DND-41 (cell line): ENCODE measurements at regions not wholly inside any gene's neighbourhood (a gene's known extent, or its start where the extent isn't known, plus 50 kb on each side); places are given as distances from the start of the nearest gene placed in this dataset.

Experiments
- ATAC-seq: fragments of 200-7000 bp; cut with Tn5 transposase; 3 replicates; pipeline ENCODE4 v1.9.1; 2021; ENCODE audit warnings: low read depth; ENCODE audit not compliant: insufficient read depth
- DNase-seq: peaks from one replicate; pipeline ENCODE4 v3.0.0-alpha.2; 2020
- H2AFZ ChIP-seq: 2 replicates; pipeline ENCODE4 v1.6.0; 2012; ENCODE audit warnings: low read depth, low read length
- H3K27ac ChIP-seq: 2 replicates; pipeline ENCODE4 v1.5.1; 2012; ENCODE audit warnings: low read length, inconsistent platforms
- H3K27me3 ChIP-seq: fragments of 200-600 bp; sonication (generic); 2 replicates; pipeline ENCODE4 v1.6.0; 2012; ENCODE audit warnings: low read length, mild to moderate bottlenecking, inconsistent platforms; ENCODE audit not compliant: insufficient read depth, poor library complexity
- H3K36me3 ChIP-seq: 2 replicates; pipeline ENCODE4 v1.5.1; 2012; ENCODE audit warnings: low read length, inconsistent platforms; ENCODE audit not compliant: insufficient read depth
- H3K4me1 ChIP-seq: 2 replicates; pipeline ENCODE4 v1.5.1; 2012; ENCODE audit warnings: mild to moderate bottlenecking, low read length; ENCODE audit not compliant: insufficient read depth
- H3K4me2 ChIP-seq: 2 replicates; pipeline ENCODE4 v1.6.0; 2012; ENCODE audit warnings: mild to moderate bottlenecking, moderate library complexity, low read length, inconsistent platforms; ENCODE audit not compliant: insufficient read depth
- H3K4me3 ChIP-seq, 2 experiments: fragments of 200-600 bp in 1 of 2; shearing (Covaris generic) in 1 of 2; 2 replicates each; pipeline ENCODE4 v1.5.1; 2012 to 2016; ENCODE audit warnings: inconsistent platforms in 2 of 2, low read length in 2 of 2, mild to moderate bottlenecking in 2 of 2, low read depth in 1 of 2, moderate library complexity in 1 of 2
- H3K79me2 ChIP-seq: 2 replicates; pipeline ENCODE4 v1.6.0; 2012; ENCODE audit warnings: low read length, inconsistent platforms; ENCODE audit not compliant: insufficient read depth
- H3K9ac ChIP-seq: 2 replicates; pipeline ENCODE4 v1.6.0; 2012; ENCODE audit warnings: low read depth, mild to moderate bottlenecking, inconsistent platforms, low read length, moderate library complexity
- H3K9me3 ChIP-seq: 2 replicates; pipeline ENCODE4 v1.5.1; 2012; ENCODE audit warnings: low read length, moderate library complexity, mild to moderate bottlenecking, inconsistent platforms; ENCODE audit not compliant: insufficient read depth, severe bottlenecking
- H4K20me1 ChIP-seq: 2 replicates; pipeline ENCODE4 v1.6.0; 2012; ENCODE audit warnings: low read length; ENCODE audit not compliant: insufficient read depth
- EZH2 ChIP-seq: IDR thresholded peaks from 3 replicates; pipeline ENCODE4 v1.6.1; 2012; ENCODE audit warnings: borderline replicate concordance, low read depth, mild to moderate bottlenecking, moderate library complexity, low read length, inconsistent platforms; ENCODE audit not compliant: severe bottlenecking
- TF ChIP-seq, protein P1 (sequence below): IDR thresholded peaks from 2 replicates; pipeline ENCODE4 v1.5.1; 2012; ENCODE audit warnings: borderline replicate concordance, low read length, moderate library complexity, mild to moderate bottlenecking; ENCODE audit not compliant: poor library complexity, severe bottlenecking; ENCODE audit errors: extremely low read depth

DNA sequence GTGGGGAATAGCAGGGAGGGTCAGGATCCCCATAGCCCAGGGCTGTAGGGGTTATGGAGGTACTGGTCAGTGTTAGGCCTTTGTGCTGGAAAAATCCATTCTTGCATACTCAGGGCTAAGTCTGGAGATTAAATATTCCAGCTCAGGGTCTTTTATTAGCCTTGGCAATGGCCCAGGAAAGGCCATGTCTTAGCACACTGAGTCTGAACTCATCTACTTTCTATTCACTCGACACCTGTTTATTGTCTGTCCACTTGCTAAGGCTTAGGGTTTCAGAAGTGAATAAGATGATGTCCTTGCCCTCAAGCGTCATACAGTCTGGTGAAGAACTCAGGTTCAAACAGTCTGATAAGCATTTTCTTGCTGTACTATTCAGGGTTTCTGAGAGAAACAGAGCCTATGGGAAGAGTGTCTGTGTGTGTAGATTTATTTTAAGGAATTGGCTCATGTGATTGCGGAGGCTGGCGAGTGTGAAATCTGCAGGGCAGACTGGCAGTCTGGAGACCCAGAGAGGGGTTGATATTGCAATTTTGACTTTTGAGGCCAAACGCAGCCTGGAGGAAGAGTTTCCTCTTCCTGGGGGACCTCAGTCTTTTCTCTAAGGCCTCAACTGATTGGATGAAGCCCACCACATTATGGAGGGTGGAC lies 135.8 kb downstream of the RAMP3 start:
- no peak overlapping the region for H3K9ac ChIP-seq
- TF ChIP-seq, protein P1, sequence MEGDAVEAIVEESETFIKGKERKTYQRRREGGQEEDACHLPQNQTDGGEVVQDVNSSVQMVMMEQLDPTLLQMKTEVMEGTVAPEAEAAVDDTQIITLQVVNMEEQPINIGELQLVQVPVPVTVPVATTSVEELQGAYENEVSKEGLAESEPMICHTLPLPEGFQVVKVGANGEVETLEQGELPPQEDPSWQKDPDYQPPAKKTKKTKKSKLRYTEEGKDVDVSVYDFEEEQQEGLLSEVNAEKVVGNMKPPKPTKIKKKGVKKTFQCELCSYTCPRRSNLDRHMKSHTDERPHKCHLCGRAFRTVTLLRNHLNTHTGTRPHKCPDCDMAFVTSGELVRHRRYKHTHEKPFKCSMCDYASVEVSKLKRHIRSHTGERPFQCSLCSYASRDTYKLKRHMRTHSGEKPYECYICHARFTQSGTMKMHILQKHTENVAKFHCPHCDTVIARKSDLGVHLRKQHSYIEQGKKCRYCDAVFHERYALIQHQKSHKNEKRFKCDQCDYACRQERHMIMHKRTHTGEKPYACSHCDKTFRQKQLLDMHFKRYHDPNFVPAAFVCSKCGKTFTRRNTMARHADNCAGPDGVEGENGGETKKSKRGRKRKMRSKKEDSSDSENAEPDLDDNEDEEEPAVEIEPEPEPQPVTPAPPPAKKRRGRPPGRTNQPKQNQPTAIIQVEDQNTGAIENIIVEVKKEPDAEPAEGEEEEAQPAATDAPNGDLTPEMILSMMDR = no peak
- no peak for TF ChIP-seq EZH2
- H3K27me3 ChIP-seq = no peaks in the 10 kb centered on the region
- DNase-seq = no peak
- no peaks in the 10 kb centered on the region for H4K20me1 ChIP-seq
- H2AFZ ChIP-seq = no peak overlapping the region
- H3K4me1 ChIP-seq = no peaks in the 10 kb centered on the region
- no peak for ATAC-seq
- H3K4me2 ChIP-seq = no peak overlapping the region
- H3K36me3 ChIP-seq = no peaks in the 10 kb centered on the region
- peaks cover 7% of the 10 kb centered on the region for H3K9me3 ChIP-seq
- no peak overlapping the region for H3K27ac ChIP-seq
- no peak overlapping the region for H3K4me3 ChIP-seq
- no peaks in the 10 kb centered on the region for H3K79me2 ChIP-seq

DNA sequence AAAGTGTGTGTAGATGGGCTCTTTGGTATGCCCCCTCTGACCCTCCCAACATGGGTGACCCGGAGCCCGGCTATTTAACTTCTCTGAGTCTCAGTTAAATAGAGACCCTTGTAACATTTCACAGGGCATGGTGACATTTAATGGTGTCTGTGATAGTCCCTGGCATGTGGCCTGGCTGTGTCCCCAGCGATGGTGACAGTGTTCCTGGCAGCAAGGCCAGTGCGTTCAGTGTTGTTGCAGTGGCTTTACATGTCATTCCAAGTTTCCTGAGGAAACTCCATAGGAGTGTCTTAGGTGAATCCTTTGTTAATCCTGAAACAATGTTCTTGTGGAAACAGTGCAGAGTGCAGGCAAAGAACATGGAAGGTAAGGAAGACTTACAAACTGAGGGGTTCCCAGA lies 137.0 kb downstream of the RAMP3 start:
- DNase-seq = no peak
- no peaks in the 10 kb centered on the region for H4K20me1 ChIP-seq
- H3K9ac ChIP-seq = no peak overlapping the region
- no peak overlapping the region for H3K4me2 ChIP-seq
- H3K4me3 ChIP-seq = no peak overlapping the region
- no peak for ATAC-seq
- H3K27me3 ChIP-seq = no peaks in the 10 kb centered on the region
- no peak overlapping the region for H2AFZ ChIP-seq
- H3K27ac ChIP-seq = no peak overlapping the region
- no peaks in the 10 kb centered on the region for H3K4me1 ChIP-seq
- H3K36me3 ChIP-seq = no peaks in the 10 kb centered on the region
- TF ChIP-seq EZH2 = no peak
- TF ChIP-seq, protein P1 = no peak
- no peaks in the 10 kb centered on the region for H3K9me3 ChIP-seq
- H3K79me2 ChIP-seq = no peaks in the 10 kb centered on the region

DNA sequence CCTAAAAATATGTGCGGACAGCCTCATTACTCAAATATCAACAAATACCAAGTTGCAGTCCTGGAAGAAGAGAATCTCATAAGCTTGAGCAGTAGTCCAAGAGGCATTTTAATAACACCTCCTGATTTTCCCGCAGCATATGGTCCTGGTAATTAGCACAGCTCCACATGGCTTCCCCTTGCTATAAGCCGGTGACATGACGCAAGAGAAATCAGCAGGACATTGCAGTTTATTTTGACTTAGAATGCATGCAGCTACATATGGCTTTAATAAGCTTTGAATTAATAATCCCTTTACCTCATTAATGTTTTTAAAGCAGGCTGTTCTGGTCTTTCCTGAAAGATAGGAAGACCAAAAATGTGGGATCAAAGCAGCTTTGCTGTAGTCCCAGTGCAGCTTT lies 137.6 kb downstream of the RAMP3 start:
- DNase-seq = no peak
- H3K4me2 ChIP-seq = no peak overlapping the region
- H2AFZ ChIP-seq = no peak overlapping the region
- no peaks in the 10 kb centered on the region for H3K79me2 ChIP-seq
- ATAC-seq = no peak
- H3K4me3 ChIP-seq = no peak overlapping the region
- H3K27ac ChIP-seq = no peak overlapping the region
- H4K20me1 ChIP-seq = no peaks in the 10 kb centered on the region
- H3K9ac ChIP-seq = no peak overlapping the region
- H3K4me1 ChIP-seq = no peaks in the 10 kb centered on the region
- no peaks in the 10 kb centered on the region for H3K36me3 ChIP-seq
- TF ChIP-seq EZH2 = no peak
- TF ChIP-seq, protein P1 = no peak
- no peaks in the 10 kb centered on the region for H3K27me3 ChIP-seq
- no peaks in the 10 kb centered on the region for H3K9me3 ChIP-seq

DNA sequence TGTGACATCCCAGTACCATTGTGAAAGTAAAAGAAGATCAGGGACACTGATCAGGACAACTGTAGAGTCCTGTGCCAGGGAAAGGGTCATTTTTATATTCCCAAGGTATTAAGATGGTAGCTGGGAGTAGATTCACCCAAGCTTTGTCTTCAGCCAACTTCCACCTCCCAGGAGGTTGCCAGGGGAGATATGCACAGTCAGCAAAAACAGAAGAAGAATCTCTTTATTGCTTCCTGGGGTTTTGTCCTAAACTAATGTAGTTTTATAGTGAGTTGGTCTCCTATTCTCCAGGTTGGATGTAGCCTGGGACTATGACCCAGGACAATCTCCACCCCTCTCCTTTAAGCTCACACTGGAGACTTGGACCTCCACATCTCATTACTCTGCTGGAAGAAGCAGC lies 139.2 kb downstream of the RAMP3 start:
- H3K4me2 ChIP-seq = no peak overlapping the region
- H3K27me3 ChIP-seq = peaks cover 2% of the 10 kb centered on the region
- DNase-seq (no peak), ATAC-seq (no peak)
- no peaks in the 10 kb centered on the region for H3K36me3 ChIP-seq
- no peak overlapping the region for H3K9ac ChIP-seq
- no peaks in the 10 kb centered on the region for H3K4me1 ChIP-seq
- H3K9me3 ChIP-seq = no peaks in the 10 kb centered on the region
- H4K20me1 ChIP-seq = no peaks in the 10 kb centered on the region
- H3K79me2 ChIP-seq = no peaks in the 10 kb centered on the region
- H2AFZ ChIP-seq = no peak overlapping the region
- H3K4me3 ChIP-seq = no peak overlapping the region
- TF ChIP-seq, protein P1 = no peak
- no peak for TF ChIP-seq EZH2
- no peak overlapping the region for H3K27ac ChIP-seq
